ENCODE measurements at regions not wholly inside any gene's neighbourhood (a gene's known extent, or its start where the extent isn't known, plus 50 kb on each side); places are given as distances from the start of the nearest gene placed in this dataset.

GRCh38 chr13:79658333-79658975 lies 177.5 kb downstream of the NDFIP2 start:
- H3K4me3 ChIP-seq (ENCODE audit: low read depth, low read length) = no peak overlapping the region

GRCh38 chr13:79655509-79655908 lies 174.6 kb downstream of the NDFIP2 start:
- DNase-seq (ENCODE audit: low read depth) = no peak
- no peak for TF ChIP-seq CTCF (IDR thresholded peaks at IDR 0.05; ENCODE audit: control insufficient read depth, extremely low read depth, insufficient read depth)
- H3K4me3 ChIP-seq (ENCODE audit: low read depth, low read length) = no peak overlapping the region

More at GRCh38 chr13:79658333-79658975, 177.5 kb downstream of the NDFIP2 start:
- DNase-seq (ENCODE audit: low read depth) = no peak
- TF ChIP-seq CTCF (IDR thresholded peaks at IDR 0.05; ENCODE audit: control insufficient read depth, extremely low read depth, insufficient read depth) = no peak

GRCh38 chr13:79654520-79654919 lies 173.6 kb downstream of the NDFIP2 start:
- no peak for DNase-seq (ENCODE audit: low read depth)
- no peak for TF ChIP-seq CTCF (IDR thresholded peaks at IDR 0.05; ENCODE audit: control insufficient read depth, extremely low read depth, insufficient read depth)
- H3K4me3 ChIP-seq (ENCODE audit: low read depth, low read length) = no peak overlapping the region

GRCh38 chr13:79650688-79651087 lies 169.7 kb downstream of the NDFIP2 start:
- DNase-seq (ENCODE audit: low read depth) = no peak
- TF ChIP-seq CTCF (IDR thresholded peaks at IDR 0.05; ENCODE audit: control insufficient read depth, extremely low read depth, insufficient read depth) = no peak
- no peak overlapping the region for H3K4me3 ChIP-seq (ENCODE audit: low read depth, low read length)

GRCh38 chr13:79648191-79648590 lies 167.2 kb downstream of the NDFIP2 start:
- no peak for TF ChIP-seq CTCF (IDR thresholded peaks at IDR 0.05; ENCODE audit: control insufficient read depth, extremely low read depth, insufficient read depth)
- no peak overlapping the region for H3K4me3 ChIP-seq (ENCODE audit: low read depth, low read length)
- no peak for DNase-seq (ENCODE audit: low read depth)

GRCh38 chr13:79647533-79647932 lies 166.6 kb downstream of the NDFIP2 start:
- no peak for DNase-seq (ENCODE audit: low read depth)
- TF ChIP-seq CTCF (IDR thresholded peaks at IDR 0.05; ENCODE audit: control insufficient read depth, extremely low read depth, insufficient read depth) = no peak
- H3K4me3 ChIP-seq (ENCODE audit: low read depth, low read length) = no peak overlapping the region

- DNase-seq (ENCODE audit: low read depth) = no peak
- no peak for TF ChIP-seq CTCF (IDR thresholded peaks at IDR 0.05; ENCODE audit: control insufficient read depth, extremely low read depth, insufficient read depth)
- no peak overlapping the region for H3K4me3 ChIP-seq (ENCODE audit: low read depth, low read length)
These were observed 165.9 kb downstream of the NDFIP2 start for GRCh38 chr13:79646880-79647279.

All from LNCaP clone FGC (cell line).